Peyer's patch (tissue), 4 donors: ENCODE measurements at regions not wholly inside any gene's neighbourhood (a gene's known extent, or its start where the extent isn't known, plus 50 kb on each side); places are given as distances from the start of the nearest gene placed in this dataset.

Source experiments
- DNase-seq, 3 donors: peaks; one replicate each; pipeline ENCODE4 v3.0.0-alpha.2; 2017 to 2019
- H3K27ac ChIP-seq, 4 donors: fragments of 200-600 bp; sonication (generic); one replicate each; pipeline ENCODE4 v1.5.1; 2016 to 2019
- H3K27me3 ChIP-seq, 2 donors: fragments of 200-600 bp; sonication (generic); one replicate each; pipeline ENCODE4 v1.5.1; 2019
- H3K36me3 ChIP-seq, 3 donors: fragments of 200-600 bp; sonication (generic); one replicate each; pipeline ENCODE4 v1.5.1; 2016 to 2019
- H3K4me1 ChIP-seq, 4 donors: fragments of 200-600 bp; sonication (generic); one replicate each; pipeline ENCODE4 v1.5.1; 2016 to 2019
- H3K4me3 ChIP-seq, 4 donors: fragments of 200-600 bp; sonication (generic); 1 replicate in 3 of 4; 2 replicates in 1 of 4; pipeline ENCODE4 v1.5.1; 2016 to 2019; ENCODE audit warnings: mild to moderate bottlenecking in 1 of 4
- H3K9me3 ChIP-seq, 4 donors: fragments of 200-600 bp; sonication (generic); one replicate each; pipeline ENCODE4 v1.5.1; 2016 to 2019; ENCODE audit warnings: mild to moderate bottlenecking in 1 of 4
- POLR2A ChIP-seq, 2 donors: fragments of 450-650 bp; IDR thresholded peaks; one replicate each; pipeline ENCODE4 v1.5.1; 2017; ENCODE audit warnings: antibody characterized with exemption in 2 of 2, mild to moderate bottlenecking in 2 of 2, moderate library complexity in 2 of 2
- TF ChIP-seq, protein P1 (sequence below), 6 experiments: fragments of 450-650 bp in 4 of 6; fragments of 200-600 bp in 2 of 6; sonication (generic) in 1 of 6; IDR thresholded peaks; one replicate each; pipeline ENCODE4 v1.5.1; 2017 to 2019; ENCODE audit warnings: antibody characterized with exemption in 6 of 6, mild to moderate bottlenecking in 3 of 6, moderate library complexity in 1 of 6

DNA sequence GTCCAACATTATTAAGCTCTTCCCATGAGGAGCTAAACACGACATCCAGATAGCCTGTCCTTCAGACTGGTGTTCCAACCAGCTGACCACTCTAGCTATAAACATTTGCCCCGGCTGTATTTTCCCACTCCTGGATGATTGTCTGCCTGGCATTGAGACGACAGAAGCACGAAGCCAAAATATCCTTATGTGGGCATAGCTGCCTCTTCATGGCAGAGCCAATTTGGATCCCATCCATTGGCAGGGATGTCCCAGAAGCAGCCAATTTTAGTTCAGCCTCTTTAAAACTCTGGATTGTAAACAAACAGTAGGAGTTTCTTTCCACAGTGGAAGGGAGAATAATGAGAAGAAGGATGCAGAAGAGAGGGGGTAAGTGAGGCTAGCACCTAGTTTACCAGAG lies 507.6 kb downstream of the CETN3 start:
- Histone ChIP-seq H3K4me3 (no peak overlapping the region), H3K27ac (peak overlapping the region in 1 of 4 donors; percentile 61), H3K9me3 (no peaks in the 10 kb centered on the region), H3K27me3 (no peaks in the 10 kb centered on the region), H3K4me1 (no peaks in the 10 kb centered on the region), H3K36me3 (no peaks in the 10 kb centered on the region)
- DNase-seq, result no peak
- TF ChIP-seq POLR2A (IDR thresholded peaks at IDR 0.05), result no peak
- TF ChIP-seq, protein P1, sequence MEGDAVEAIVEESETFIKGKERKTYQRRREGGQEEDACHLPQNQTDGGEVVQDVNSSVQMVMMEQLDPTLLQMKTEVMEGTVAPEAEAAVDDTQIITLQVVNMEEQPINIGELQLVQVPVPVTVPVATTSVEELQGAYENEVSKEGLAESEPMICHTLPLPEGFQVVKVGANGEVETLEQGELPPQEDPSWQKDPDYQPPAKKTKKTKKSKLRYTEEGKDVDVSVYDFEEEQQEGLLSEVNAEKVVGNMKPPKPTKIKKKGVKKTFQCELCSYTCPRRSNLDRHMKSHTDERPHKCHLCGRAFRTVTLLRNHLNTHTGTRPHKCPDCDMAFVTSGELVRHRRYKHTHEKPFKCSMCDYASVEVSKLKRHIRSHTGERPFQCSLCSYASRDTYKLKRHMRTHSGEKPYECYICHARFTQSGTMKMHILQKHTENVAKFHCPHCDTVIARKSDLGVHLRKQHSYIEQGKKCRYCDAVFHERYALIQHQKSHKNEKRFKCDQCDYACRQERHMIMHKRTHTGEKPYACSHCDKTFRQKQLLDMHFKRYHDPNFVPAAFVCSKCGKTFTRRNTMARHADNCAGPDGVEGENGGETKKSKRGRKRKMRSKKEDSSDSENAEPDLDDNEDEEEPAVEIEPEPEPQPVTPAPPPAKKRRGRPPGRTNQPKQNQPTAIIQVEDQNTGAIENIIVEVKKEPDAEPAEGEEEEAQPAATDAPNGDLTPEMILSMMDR (IDR thresholded peaks at IDR 0.05), result no peak

DNA sequence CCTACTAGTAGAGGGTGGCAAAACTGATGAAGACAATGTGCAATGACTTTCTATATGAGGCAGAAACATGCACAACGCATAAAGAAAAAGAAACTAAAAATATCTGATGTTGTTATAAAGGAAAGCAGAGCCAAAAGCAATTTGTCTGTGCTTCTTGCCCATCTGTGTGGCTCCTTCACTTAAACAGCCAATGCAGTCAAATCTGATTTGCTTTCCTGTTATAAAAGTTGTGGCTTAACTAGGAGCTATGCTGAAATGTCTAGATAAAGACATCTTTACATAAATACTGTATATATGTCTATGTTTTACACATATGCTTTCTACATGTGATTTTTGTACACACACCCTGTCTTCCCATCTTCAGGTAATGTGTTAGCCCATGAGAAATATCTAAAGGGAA lies 508.2 kb downstream of the CETN3 start:
- H3K9me3 ChIP-seq, result no peaks in the 10 kb centered on the region
- H3K27me3 ChIP-seq, result no peaks in the 10 kb centered on the region
- no peaks in the 10 kb centered on the region for H3K36me3 ChIP-seq
- peak overlapping the region in 1 of 4 donors; percentile 61 for H3K27ac ChIP-seq
- TF ChIP-seq, protein P1 (IDR thresholded peaks at IDR 0.05), result no peak
- TF ChIP-seq POLR2A (IDR thresholded peaks at IDR 0.05), result no peak
- no peaks in the 10 kb centered on the region for H3K4me1 ChIP-seq
- no peak overlapping the region for H3K4me3 ChIP-seq
- no peak for DNase-seq

DNA sequence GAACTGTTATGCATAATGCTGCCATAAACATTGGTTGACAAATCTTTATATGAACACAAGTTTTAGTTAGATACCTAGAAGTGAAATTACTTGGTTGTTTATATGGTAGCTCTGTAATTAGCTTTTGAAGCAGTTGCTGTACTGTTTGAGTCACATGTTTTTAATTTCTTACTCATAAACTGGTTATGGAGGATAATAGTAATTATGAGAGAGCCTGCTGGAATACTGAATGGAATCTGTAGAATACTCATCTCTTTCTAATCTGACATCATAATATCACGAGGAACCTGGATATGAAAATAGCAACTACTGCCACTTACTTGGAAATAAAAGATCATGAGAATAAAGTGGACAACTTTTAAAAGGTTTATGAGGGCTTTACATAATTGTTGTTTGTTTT lies 509.2 kb downstream of the CETN3 start:
- Histone ChIP-seq H3K4me3 (no peak overlapping the region), H3K27ac (no peak overlapping the region), H3K4me1 (no peaks in the 10 kb centered on the region), H3K27me3 (no peaks in the 10 kb centered on the region), H3K9me3 (peaks cover 0 to 2% (median 0%) of the 10 kb centered on the region in 4 donors), H3K36me3 (no peaks in the 10 kb centered on the region)
- DNase-seq, result no peak
- TF ChIP-seq POLR2A (IDR thresholded peaks at IDR 0.05), result no peak
- TF ChIP-seq, protein P1 (IDR thresholded peaks at IDR 0.05), result no peak

DNA sequence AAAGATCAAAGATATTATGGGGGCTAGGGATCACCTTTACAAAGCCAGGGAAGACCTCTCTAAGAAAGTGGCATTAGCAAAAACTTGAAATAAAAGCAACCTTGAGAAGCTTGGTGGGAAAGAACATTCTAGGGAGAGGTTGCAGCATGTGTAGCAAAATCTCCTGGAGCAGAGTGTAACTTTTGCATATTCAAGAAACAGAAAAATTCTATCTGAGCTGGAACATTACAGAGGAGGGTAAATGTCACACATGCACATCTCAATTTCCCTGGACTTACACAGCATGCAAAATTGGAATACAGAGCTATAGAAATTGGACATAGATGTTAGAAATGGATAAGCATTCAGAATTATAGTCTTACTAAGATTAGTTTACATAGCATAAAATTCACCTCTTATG lies 510.0 kb downstream of the CETN3 start:
- Histone ChIP-seq H3K4me3 (no peak overlapping the region), H3K9me3 (peaks cover 0 to 2% (median 0%) of the 10 kb centered on the region in 4 donors), H3K27ac (no peak overlapping the region), H3K36me3 (no peaks in the 10 kb centered on the region), H3K27me3 (no peaks in the 10 kb centered on the region), H3K4me1 (no peaks in the 10 kb centered on the region)
- DNase-seq, result no peak
- TF ChIP-seq, protein P1 (IDR thresholded peaks at IDR 0.05), result no peak
- TF ChIP-seq POLR2A (IDR thresholded peaks at IDR 0.05), result no peak

DNA sequence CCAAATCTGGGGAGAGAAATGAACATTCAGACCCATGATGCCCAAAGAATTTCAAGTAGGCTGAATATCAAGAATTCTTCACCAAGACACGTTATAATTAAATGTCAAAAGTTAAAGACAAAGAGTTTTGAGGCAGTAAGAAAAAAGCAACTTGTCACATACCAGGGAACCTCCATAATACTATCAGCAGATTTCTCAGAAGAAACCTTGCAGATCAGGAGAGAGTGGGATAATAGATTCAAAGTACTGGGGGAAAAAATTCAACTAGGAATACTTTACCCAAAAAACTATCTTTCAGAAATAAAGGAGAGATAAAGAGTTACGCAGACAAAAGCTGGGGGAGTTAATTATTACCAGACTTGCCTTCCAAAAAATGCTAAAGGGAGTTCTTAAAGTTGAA lies 516.0 kb downstream of the CETN3 start:
- Histone ChIP-seq H3K9me3 (peaks cover 0 to 7% (median 0%) of the 10 kb centered on the region in 4 donors), H3K4me3 (no peak overlapping the region), H3K27ac (no peak overlapping the region), H3K27me3 (no peaks in the 10 kb centered on the region), H3K36me3 (no peaks in the 10 kb centered on the region), H3K4me1 (no peaks in the 10 kb centered on the region)
- DNase-seq, result no peak
- no peak for TF ChIP-seq POLR2A (IDR thresholded peaks at IDR 0.05)
- TF ChIP-seq, protein P1 (IDR thresholded peaks at IDR 0.05), result no peak

DNA sequence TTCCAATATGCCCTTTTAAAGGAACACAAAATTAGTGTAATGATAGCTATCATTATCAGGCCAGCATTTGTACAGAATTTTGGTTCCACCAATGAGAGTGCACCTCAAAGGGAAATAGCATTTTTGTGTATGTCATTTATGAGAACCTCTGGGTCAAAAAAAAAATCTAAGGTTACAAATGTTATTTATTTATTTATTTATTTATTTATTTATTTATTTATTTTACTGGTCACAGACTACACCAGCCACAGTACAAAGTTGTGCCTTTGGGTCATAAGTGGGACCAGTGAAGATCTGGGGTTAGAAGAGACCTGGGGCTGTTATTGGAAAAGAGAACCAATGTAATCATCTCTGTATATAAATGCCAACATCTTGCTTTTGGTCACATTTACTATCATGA lies 523.9 kb downstream of the CETN3 start:
- no peaks in the 10 kb centered on the region for H3K9me3 ChIP-seq
- no peaks in the 10 kb centered on the region for H3K27me3 ChIP-seq
- H3K36me3 ChIP-seq, result no peaks in the 10 kb centered on the region
- no peak for DNase-seq
- TF ChIP-seq, protein P1 (IDR thresholded peaks at IDR 0.05), result no peak
- no peak for TF ChIP-seq POLR2A (IDR thresholded peaks at IDR 0.05)
- no peak overlapping the region for H3K4me3 ChIP-seq
- H3K27ac ChIP-seq, result no peak overlapping the region
- no peaks in the 10 kb centered on the region for H3K4me1 ChIP-seq
